Muscle of leg (tissue), 3 donors: ENCODE measurements at regions not wholly inside any gene's neighbourhood (a gene's known extent, or its start where the extent isn't known, plus 50 kb on each side); places are given as distances from the start of the nearest gene placed in this dataset.

ENCODE experiments used
- DNase-seq: peaks from one replicate; pipeline ENCODE4 v3.0.0; 2013
- H3K27ac ChIP-seq: one replicate; pipeline ENCODE4 v1.5.1; 2013; ENCODE audit warnings: mild to moderate bottlenecking, low read length, control low read depth
- H3K27me3 ChIP-seq: one replicate; pipeline ENCODE4 v1.6.1; 2013; ENCODE audit warnings: low read length; ENCODE audit not compliant: control insufficient read depth, insufficient read depth
- H3K36me3 ChIP-seq: one replicate; pipeline ENCODE4 v1.6.1; 2013; ENCODE audit warnings: low read length; ENCODE audit not compliant: control insufficient read depth, insufficient read depth
- H3K4me1 ChIP-seq: one replicate; pipeline ENCODE4 v1.6.1; 2013; ENCODE audit warnings: low read length; ENCODE audit not compliant: control insufficient read depth, insufficient read depth
- H3K4me3 ChIP-seq: one replicate; pipeline ENCODE4 v1.5.1; 2013; ENCODE audit warnings: low read length, control low read depth
- H3K9me3 ChIP-seq: replicated peaks from 2 replicates; pipeline ENCODE4 v1.6.1; 2013; ENCODE audit warnings: low read depth, low read length; ENCODE audit not compliant: control insufficient read depth
- WGBS: methylation state at CpG from one replicate; pipeline ENCODE4 v1.1.5; 2013; ENCODE audit warnings: missing lambda C conversion rate; ENCODE audit not compliant: insufficient coverage; 5-methylcytosine and 5-hydroxymethylcytosine counted together

GRCh38 chr11:109197656-109198055 lies 224.3 kb upstream of the C11orf87 start:
- Histone ChIP-seq H3K27me3 (no peaks in the 10 kb centered on the region), H3K4me1 (no peaks in the 10 kb centered on the region), H3K9me3 (no peaks in the 10 kb centered on the region), H3K4me3 (no peak overlapping the region), H3K27ac (no peak overlapping the region), H3K36me3 (no peaks in the 10 kb centered on the region)
- WGBS = no CpG with 5 or more reads among the region's 1 CpG
- no peak for DNase-seq

- Histone ChIP-seq H3K27ac (no peak overlapping the region), H3K4me3 (no peak overlapping the region), H3K27me3 (no peaks in the 10 kb centered on the region), H3K9me3 (no peaks in the 10 kb centered on the region), H3K36me3 (no peaks in the 10 kb centered on the region), H3K4me1 (no peaks in the 10 kb centered on the region)
- DNase-seq = no peak
- WGBS = no CpG with 5 or more reads among the region's 1 CpG
Measured at GRCh38 chr11:109203176-109203575, 218.8 kb upstream of the C11orf87 start.

GRCh38 chr11:109205312-109205711 lies 216.7 kb upstream of the C11orf87 start:
- no peaks in the 10 kb centered on the region for H3K4me1 ChIP-seq
- no peaks in the 10 kb centered on the region for H3K9me3 ChIP-seq
- no peaks in the 10 kb centered on the region for H3K27me3 ChIP-seq
- H3K36me3 ChIP-seq = no peaks in the 10 kb centered on the region
- H3K4me3 ChIP-seq = no peak overlapping the region
- H3K27ac ChIP-seq = no peak overlapping the region
- WGBS = no CpG with 5 or more reads among the region's 1 CpG
- DNase-seq = no peak

- Histone ChIP-seq H3K27me3 (no peaks in the 10 kb centered on the region), H3K36me3 (no peaks in the 10 kb centered on the region), H3K27ac (no peak overlapping the region), H3K9me3 (no peaks in the 10 kb centered on the region), H3K4me1 (no peaks in the 10 kb centered on the region), H3K4me3 (no peak overlapping the region)
- 20% methylated on average over 1 of the region's 2 CpGs for WGBS
- no peak for DNase-seq
Measured at GRCh38 chr11:109208121-109208520, 213.9 kb upstream of the C11orf87 start.

- WGBS = no CpG with 5 or more reads among the region's 3 CpGs
- Histone ChIP-seq H3K27me3 (no peaks in the 10 kb centered on the region), H3K9me3 (no peaks in the 10 kb centered on the region), H3K4me1 (no peaks in the 10 kb centered on the region), H3K4me3 (no peak overlapping the region), H3K36me3 (no peaks in the 10 kb centered on the region), H3K27ac (no peak overlapping the region)
- no peak for DNase-seq
Measured at GRCh38 chr11:109209572-109209971, 212.4 kb upstream of the C11orf87 start.

GRCh38 chr11:109221190-109221589 lies 200.8 kb upstream of the C11orf87 start:
- no peak for DNase-seq

GRCh38 chr11:109222761-109223160 lies 199.2 kb upstream of the C11orf87 start:
- Histone ChIP-seq H3K27ac (no peak overlapping the region), H3K4me1 (no peaks in the 10 kb centered on the region), H3K36me3 (no peaks in the 10 kb centered on the region), H3K9me3 (no peaks in the 10 kb centered on the region), H3K4me3 (no peak overlapping the region), H3K27me3 (no peaks in the 10 kb centered on the region)
- no peak for DNase-seq
- WGBS = no CpG with 5 or more reads among the region's 2 CpGs

More at GRCh38 chr11:109221190-109221589, 200.8 kb upstream of the C11orf87 start:
- Histone ChIP-seq H3K4me1 (no peaks in the 10 kb centered on the region), H3K4me3 (no peak overlapping the region), H3K27ac (no peak overlapping the region), H3K27me3 (no peaks in the 10 kb centered on the region), H3K36me3 (no peaks in the 10 kb centered on the region), H3K9me3 (no peaks in the 10 kb centered on the region)
- WGBS = 84% methylated on average over 2 of the region's 5 CpGs

GRCh38 chr11:109223451-109223850 lies 198.5 kb upstream of the C11orf87 start:
- Histone ChIP-seq H3K27me3 (no peaks in the 10 kb centered on the region), H3K9me3 (no peaks in the 10 kb centered on the region), H3K4me3 (no peak overlapping the region), H3K4me1 (no peaks in the 10 kb centered on the region), H3K27ac (no peak overlapping the region), H3K36me3 (no peaks in the 10 kb centered on the region)
- DNase-seq = no peak

- H3K9me3 ChIP-seq = no peaks in the 10 kb centered on the region
- no peaks in the 10 kb centered on the region for H3K36me3 ChIP-seq
- DNase-seq = no peak
- H3K4me1 ChIP-seq = no peaks in the 10 kb centered on the region
- no peak overlapping the region for H3K27ac ChIP-seq
- H3K4me3 ChIP-seq = no peak overlapping the region
- no peaks in the 10 kb centered on the region for H3K27me3 ChIP-seq
- no CpG with 5 or more reads among the region's 2 CpGs for WGBS
Measured at GRCh38 chr11:109229682-109230081, 192.3 kb upstream of the C11orf87 start.

GRCh38 chr11:109236188-109236587 lies 185.8 kb upstream of the C11orf87 start:
- WGBS = no CpG with 5 or more reads among the region's 2 CpGs

GRCh38 chr11:109236696-109237095 lies 185.3 kb upstream of the C11orf87 start:
- Histone ChIP-seq H3K4me1 (no peaks in the 10 kb centered on the region), H3K27ac (no peak overlapping the region), H3K36me3 (no peaks in the 10 kb centered on the region), H3K4me3 (no peak overlapping the region), H3K9me3 (no peaks in the 10 kb centered on the region), H3K27me3 (no peaks in the 10 kb centered on the region)
- DNase-seq = peak; percentile 11
- no CpG with 5 or more reads among the region's 1 CpG for WGBS

More at GRCh38 chr11:109236188-109236587, 185.8 kb upstream of the C11orf87 start:
- DNase-seq = no peak
- Histone ChIP-seq H3K4me3 (no peak overlapping the region), H3K27me3 (no peaks in the 10 kb centered on the region), H3K36me3 (no peaks in the 10 kb centered on the region), H3K4me1 (no peaks in the 10 kb centered on the region), H3K27ac (no peak overlapping the region), H3K9me3 (no peaks in the 10 kb centered on the region)
